ENCODE measurements at regions not wholly inside any gene's neighbourhood (a gene's known extent, or its start where the extent isn't known, plus 50 kb on each side); places are given as distances from the start of the nearest gene placed in this dataset.

DNA sequence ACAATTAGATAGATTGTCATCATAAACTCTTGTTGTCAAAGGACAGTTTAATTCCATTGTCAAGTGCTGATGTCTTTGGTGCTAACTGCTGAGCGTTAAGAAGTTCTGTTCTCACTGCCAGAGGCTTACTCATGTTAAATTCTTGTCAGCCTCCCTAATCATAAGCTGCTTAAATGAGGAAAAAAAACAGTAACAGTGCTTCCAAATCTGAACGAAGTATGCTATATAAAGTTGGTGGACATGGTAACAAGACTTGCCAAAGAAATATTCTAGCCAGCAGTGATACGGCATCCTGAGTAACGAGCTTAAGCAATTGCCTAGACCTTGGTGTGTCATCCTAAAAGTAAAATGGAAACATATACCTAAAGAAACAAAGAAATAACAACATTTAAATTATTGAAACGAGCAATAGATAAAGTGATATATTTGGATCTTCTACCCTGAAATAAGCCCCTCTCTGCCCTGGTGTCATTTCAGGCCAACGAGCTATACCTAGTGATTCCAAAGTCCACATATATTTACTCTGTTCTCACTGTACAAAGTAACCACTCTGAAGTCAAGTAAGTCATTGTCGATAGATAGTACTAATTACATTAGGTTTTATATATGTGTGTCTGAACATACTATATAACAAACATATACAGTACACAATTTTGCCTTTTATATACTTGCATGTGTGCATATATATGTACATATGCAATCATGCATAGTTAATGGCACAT, 339.7 kb upstream of the HS3ST1 start:
- no peak for TF ChIP-seq EZH2phosphoT487 (IDR thresholded peaks at IDR 0.05; ENCODE audit: low read length)
- TF ChIP-seq EZH2 (optimal IDR thresholded peaks at IDR 0.05; ENCODE audit: low read depth, low read length) = no peak
- TF ChIP-seq, protein P1, sequence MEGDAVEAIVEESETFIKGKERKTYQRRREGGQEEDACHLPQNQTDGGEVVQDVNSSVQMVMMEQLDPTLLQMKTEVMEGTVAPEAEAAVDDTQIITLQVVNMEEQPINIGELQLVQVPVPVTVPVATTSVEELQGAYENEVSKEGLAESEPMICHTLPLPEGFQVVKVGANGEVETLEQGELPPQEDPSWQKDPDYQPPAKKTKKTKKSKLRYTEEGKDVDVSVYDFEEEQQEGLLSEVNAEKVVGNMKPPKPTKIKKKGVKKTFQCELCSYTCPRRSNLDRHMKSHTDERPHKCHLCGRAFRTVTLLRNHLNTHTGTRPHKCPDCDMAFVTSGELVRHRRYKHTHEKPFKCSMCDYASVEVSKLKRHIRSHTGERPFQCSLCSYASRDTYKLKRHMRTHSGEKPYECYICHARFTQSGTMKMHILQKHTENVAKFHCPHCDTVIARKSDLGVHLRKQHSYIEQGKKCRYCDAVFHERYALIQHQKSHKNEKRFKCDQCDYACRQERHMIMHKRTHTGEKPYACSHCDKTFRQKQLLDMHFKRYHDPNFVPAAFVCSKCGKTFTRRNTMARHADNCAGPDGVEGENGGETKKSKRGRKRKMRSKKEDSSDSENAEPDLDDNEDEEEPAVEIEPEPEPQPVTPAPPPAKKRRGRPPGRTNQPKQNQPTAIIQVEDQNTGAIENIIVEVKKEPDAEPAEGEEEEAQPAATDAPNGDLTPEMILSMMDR (IDR thresholded peaks at IDR 0.05; ENCODE audit: low read length) = no peak
